Omental fat pad (tissue), 3 donors: ENCODE measurements at regions not wholly inside any gene's neighbourhood (a gene's known extent, or its start where the extent isn't known, plus 50 kb on each side); places are given as distances from the start of the nearest gene placed in this dataset.

Experiments used
- ATAC-seq: fragments of 150-250 bp; one replicate; pipeline ENCODE4 v1.9.1; 2016; ENCODE audit warnings: mild to moderate bottlenecking, moderate library complexity; ENCODE audit not compliant: low FRiP score
- DNase-seq: peaks from one replicate; pipeline ENCODE4 v3.0.0-alpha.2; 2019; ENCODE audit warnings: low spot score
- CTCF ChIP-seq, 3 donors: fragments of 450-650 bp; IDR thresholded peaks; one replicate each; pipeline ENCODE4 v1.5.1; 2016 to 2017; ENCODE audit warnings: antibody characterized with exemption in 3 of 3, mild to moderate bottlenecking in 3 of 3, moderate library complexity in 2 of 3

- TF ChIP-seq CTCF (IDR thresholded peaks at IDR 0.05), result no peak
- DNase-seq (no peak), ATAC-seq (no peak)
Observed at GRCh38 chr4:152224721-152225420, 311.0 kb downstream of the FBXW7 start.

GRCh38 chr4:152224223-152224622 lies 311.7 kb downstream of the FBXW7 start:
- ATAC-seq (no peak), DNase-seq (no peak)
- TF ChIP-seq CTCF (IDR thresholded peaks at IDR 0.05), result no peak

GRCh38 chr4:152223600-152223999 lies 312.3 kb downstream of the FBXW7 start:
- TF ChIP-seq CTCF (IDR thresholded peaks at IDR 0.05), result no peak
- ATAC-seq (no peak), DNase-seq (no peak)

- ATAC-seq (no peak), DNase-seq (no peak)
- TF ChIP-seq CTCF (IDR thresholded peaks at IDR 0.05), result no peak
Observed at GRCh38 chr4:152221816-152222516, 313.9 kb downstream of the FBXW7 start.

GRCh38 chr4:152220201-152220666 lies 315.7 kb downstream of the FBXW7 start:
- ATAC-seq (no peak), DNase-seq (no peak)
- no peak for TF ChIP-seq CTCF (IDR thresholded peaks at IDR 0.05)

GRCh38 chr4:152218576-152218975 lies 317.3 kb downstream of the FBXW7 start:
- TF ChIP-seq CTCF (IDR thresholded peaks at IDR 0.05), result no peak
- no peak for ATAC-seq
- no peak for DNase-seq

- TF ChIP-seq CTCF (IDR thresholded peaks at IDR 0.05), result no peak
- no peak for DNase-seq
- ATAC-seq, result no peak
Observed at GRCh38 chr4:152217896-152218295, 318.0 kb downstream of the FBXW7 start.
